ENCODE measurements at regions not wholly inside any gene's neighbourhood (a gene's known extent, or its start where the extent isn't known, plus 50 kb on each side); places are given as distances from the start of the nearest gene placed in this dataset.

- no peak for TF ChIP-seq CTCF (IDR thresholded peaks at IDR 0.05)
- TF ChIP-seq POLR2AphosphoS5 (IDR thresholded peaks at IDR 0.05; ENCODE audit: insufficient read depth in 1 of 2, low read depth in 1 of 2), result no peak
- no peak for TF ChIP-seq POLR2A (IDR thresholded peaks at IDR 0.05)
Observed at GRCh38 chr9:119501374-119501773, 132.1 kb upstream of the BRINP1 start.
